Tibial nerve (tissue), 4 donors: ENCODE measurements at regions not wholly inside any gene's neighbourhood (a gene's known extent, or its start where the extent isn't known, plus 50 kb on each side); places are given as distances from the start of the nearest gene placed in this dataset.

Source experiments
- DNase-seq, 2 donors: peaks; one replicate each; pipeline ENCODE4 v3.0.0-alpha.2; 2019; ENCODE audit warnings: low spot score in 2 of 2
- H3K27ac ChIP-seq, 4 donors: fragments of 200-600 bp; sonication (generic) in 3 of 4; one replicate each; pipeline ENCODE4 v1.5.1; 2017 to 2019; ENCODE audit warnings: mild to moderate bottlenecking in 1 of 4
- H3K27me3 ChIP-seq, 2 donors: fragments of 200-600 bp; sonication (generic) in 1 of 2; one replicate each; pipeline versions ENCODE4 v1.5.1 to v1.6.0; 2017 to 2019
- H3K36me3 ChIP-seq, 3 donors: fragments of 200-600 bp; sonication (generic); one replicate each; pipeline ENCODE4 v1.5.1; 2018 to 2019
- H3K4me1 ChIP-seq, 4 donors: fragments of 200-600 bp; sonication (generic) in 3 of 4; one replicate each; pipeline ENCODE4 v1.5.1; 2017 to 2019
- H3K4me3 ChIP-seq, 4 donors: fragments of 200-600 bp; sonication (generic) in 3 of 4; one replicate each; pipeline ENCODE4 v1.5.1; 2017 to 2019; ENCODE audit warnings: mild to moderate bottlenecking in 1 of 4, moderate library complexity in 1 of 4
- H3K9me3 ChIP-seq, 4 donors: fragments of 200-600 bp; sonication (generic) in 3 of 4; one replicate each; pipeline ENCODE4 v1.5.1; 2017 to 2019
- EP300 ChIP-seq, 2 donors: sonication (generic); formaldehyde crosslinking; IDR thresholded peaks; one replicate each; pipeline ENCODE4 v1.6.1; 2017; ENCODE audit warnings: antibody characterized with exemption in 2 of 2, mild to moderate bottlenecking in 1 of 2
- POLR2A ChIP-seq, 2 donors: fragments of 450-650 bp; IDR thresholded peaks; one replicate each; pipeline ENCODE4 v1.6.1; 2017; ENCODE audit warnings: antibody characterized with exemption in 2 of 2, mild to moderate bottlenecking in 2 of 2, moderate library complexity in 2 of 2
- WGBS, 2 donors: methylation state at CpG; one replicate each; pipeline ENCODE4 v1.1.5; 2018; 5-methylcytosine and 5-hydroxymethylcytosine counted together
- TF ChIP-seq, protein P1 (sequence below), 5 experiments: fragments of 200-600 bp in 3 of 5; fragments of 450-650 bp in 2 of 5; sonication (generic) in 3 of 5; IDR thresholded peaks; one replicate each; pipeline ENCODE4 v1.5.1; 2016 to 2019; ENCODE audit warnings: antibody characterized with exemption in 5 of 5, mild to moderate bottlenecking in 3 of 5, moderate library complexity in 2 of 5

- whole genome bisulfite sequencing, 2 donors, result 39 to 47% methylated on average over 10 of the region's 10 CpGs
- no peaks in the 10 kb centered on the region for H3K36me3 ChIP-seq
- no peaks in the 10 kb centered on the region for H3K9me3 ChIP-seq
- H3K4me3 ChIP-seq, result peak overlapping the region in 1 of 4 donors; percentile 10
- TF ChIP-seq, protein P1, sequence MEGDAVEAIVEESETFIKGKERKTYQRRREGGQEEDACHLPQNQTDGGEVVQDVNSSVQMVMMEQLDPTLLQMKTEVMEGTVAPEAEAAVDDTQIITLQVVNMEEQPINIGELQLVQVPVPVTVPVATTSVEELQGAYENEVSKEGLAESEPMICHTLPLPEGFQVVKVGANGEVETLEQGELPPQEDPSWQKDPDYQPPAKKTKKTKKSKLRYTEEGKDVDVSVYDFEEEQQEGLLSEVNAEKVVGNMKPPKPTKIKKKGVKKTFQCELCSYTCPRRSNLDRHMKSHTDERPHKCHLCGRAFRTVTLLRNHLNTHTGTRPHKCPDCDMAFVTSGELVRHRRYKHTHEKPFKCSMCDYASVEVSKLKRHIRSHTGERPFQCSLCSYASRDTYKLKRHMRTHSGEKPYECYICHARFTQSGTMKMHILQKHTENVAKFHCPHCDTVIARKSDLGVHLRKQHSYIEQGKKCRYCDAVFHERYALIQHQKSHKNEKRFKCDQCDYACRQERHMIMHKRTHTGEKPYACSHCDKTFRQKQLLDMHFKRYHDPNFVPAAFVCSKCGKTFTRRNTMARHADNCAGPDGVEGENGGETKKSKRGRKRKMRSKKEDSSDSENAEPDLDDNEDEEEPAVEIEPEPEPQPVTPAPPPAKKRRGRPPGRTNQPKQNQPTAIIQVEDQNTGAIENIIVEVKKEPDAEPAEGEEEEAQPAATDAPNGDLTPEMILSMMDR (IDR thresholded peaks at IDR 0.05), result no peak
- TF ChIP-seq EP300 (IDR thresholded peaks at IDR 0.05) (peak in 1 of 2 donors; percentile 75), POLR2A (IDR thresholded peaks at IDR 0.05) (no peak)
- H3K27ac ChIP-seq, result peak overlapping the region; percentile 86 to 98 (median 92)
- H3K27me3 ChIP-seq, result no peaks in the 10 kb centered on the region
- peak in 1 of 2 donors; percentile 45 for DNase-seq
- peaks cover 0 to 43% (median 20%) of the 10 kb centered on the region in 4 donors for H3K4me1 ChIP-seq
Measured at GRCh38 chr2:20516646-20517341, 69.9 kb downstream of the RHOB start.

GRCh38 chr2:20519309-20519708 lies 72.4 kb downstream of the RHOB start:
- H3K4me3 ChIP-seq, result no peak overlapping the region
- no peak for DNase-seq
- TF ChIP-seq EP300 (IDR thresholded peaks at IDR 0.05) (no peak), POLR2A (IDR thresholded peaks at IDR 0.05) (no peak)
- TF ChIP-seq, protein P1 (IDR thresholded peaks at IDR 0.05), result no peak
- H3K27ac ChIP-seq, result peak overlapping the region in 1 of 4 donors; percentile 97
- no peaks in the 10 kb centered on the region for H3K27me3 ChIP-seq
- H3K36me3 ChIP-seq, result no peaks in the 10 kb centered on the region
- no peaks in the 10 kb centered on the region for H3K9me3 ChIP-seq
- whole genome bisulfite sequencing, 2 donors, result 96% methylated on average over 3 of the region's 3 CpGs
- H3K4me1 ChIP-seq, result peaks cover 0 to 48% (median 21%) of the 10 kb centered on the region in 4 donors

GRCh38 chr2:20520128-20520527 lies 73.3 kb downstream of the RHOB start:
- no peak for TF ChIP-seq EP300 (IDR thresholded peaks at IDR 0.05)
- no peak for TF ChIP-seq POLR2A (IDR thresholded peaks at IDR 0.05)
- TF ChIP-seq, protein P1 (IDR thresholded peaks at IDR 0.05), result no peak
- no peak overlapping the region for H3K27ac ChIP-seq
- no peak for DNase-seq

DNA sequence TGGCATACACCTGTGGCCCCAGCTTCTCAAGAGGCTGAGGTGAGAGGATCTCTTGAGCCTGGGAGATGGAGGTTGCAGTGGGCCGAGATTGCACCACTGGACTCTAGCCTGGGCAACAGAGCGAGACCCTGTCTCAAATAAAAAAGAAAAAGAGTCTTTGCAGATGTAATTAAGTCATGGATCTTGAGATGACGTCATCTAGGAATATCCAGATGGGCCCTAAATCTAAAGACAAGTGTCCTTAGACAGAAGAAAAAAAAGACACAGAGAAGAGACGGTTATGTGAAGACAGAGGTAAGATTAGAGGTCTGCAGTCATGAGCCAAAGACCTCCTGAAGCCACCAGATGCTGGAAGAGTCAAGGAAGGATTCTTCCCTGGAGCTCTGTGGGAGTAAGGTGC lies 74.3 kb downstream of the RHOB start:
- H3K27ac ChIP-seq, result no peak overlapping the region
- DNase-seq, result no peak
- TF ChIP-seq EP300 (IDR thresholded peaks at IDR 0.05) (no peak), POLR2A (IDR thresholded peaks at IDR 0.05) (no peak)
- TF ChIP-seq, protein P1 (IDR thresholded peaks at IDR 0.05), result no peak
- no peaks in the 10 kb centered on the region for H3K27me3 ChIP-seq
- H3K4me1 ChIP-seq, result peaks cover 0 to 48% (median 33%) of the 10 kb centered on the region in 4 donors
- H3K4me3 ChIP-seq, result no peak overlapping the region
- H3K9me3 ChIP-seq, result no peaks in the 10 kb centered on the region
- 91% methylated on average over 4 of the region's 4 CpGs for WGBS, 2 donors
- no peaks in the 10 kb centered on the region for H3K36me3 ChIP-seq

More at GRCh38 chr2:20520128-20520527, 73.3 kb downstream of the RHOB start:
- Histone ChIP-seq H3K4me3 (no peak overlapping the region), H3K4me1 (peaks cover 0 to 49% (median 29%) of the 10 kb centered on the region in 4 donors), H3K9me3 (no peaks in the 10 kb centered on the region), H3K36me3 (no peaks in the 10 kb centered on the region), H3K27me3 (no peaks in the 10 kb centered on the region)
- 89 to 92% methylated on average over 9 to 10 of the region's 10 CpGs for WGBS, 2 donors

DNA sequence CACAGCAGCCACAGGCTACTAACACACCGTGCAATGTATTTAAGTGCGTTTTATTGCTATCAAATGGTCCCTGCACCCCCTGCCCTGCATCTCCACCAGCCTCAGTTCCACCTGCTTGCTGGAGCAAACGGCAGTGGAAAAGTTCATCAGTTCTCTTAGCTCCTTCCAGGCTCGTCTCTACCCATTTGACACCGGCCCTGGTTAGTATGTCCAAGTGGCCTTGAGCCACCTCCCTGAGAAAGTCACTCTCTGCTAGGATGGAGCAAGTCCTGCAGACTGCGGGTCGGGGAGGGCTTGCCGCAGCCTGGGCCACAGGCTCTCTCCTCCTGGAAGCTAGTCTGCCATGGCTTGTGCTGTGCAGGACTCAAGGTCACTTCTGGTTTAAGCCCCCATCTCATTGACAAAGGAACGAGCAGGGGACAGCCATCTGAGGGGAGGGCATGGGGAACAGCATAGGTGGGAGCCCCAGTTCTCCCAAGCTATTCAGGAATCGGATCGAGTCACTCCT lies 74.9 kb downstream of the RHOB start:
- H3K9me3 ChIP-seq, result no peaks in the 10 kb centered on the region
- 74 to 80% methylated on average over 11 of the region's 11 CpGs for WGBS, 2 donors
- no peaks in the 10 kb centered on the region for H3K36me3 ChIP-seq
- TF ChIP-seq EP300 (IDR thresholded peaks at IDR 0.05) (no peak), POLR2A (IDR thresholded peaks at IDR 0.05) (no peak)
- TF ChIP-seq, protein P1 (IDR thresholded peaks at IDR 0.05), result no peak
- no peak overlapping the region for H3K27ac ChIP-seq
- no peaks in the 10 kb centered on the region for H3K27me3 ChIP-seq
- DNase-seq, result no peak
- no peak overlapping the region for H3K4me3 ChIP-seq
- H3K4me1 ChIP-seq, result peaks cover 0 to 47% (median 29%) of the 10 kb centered on the region in 4 donors
